SK-N-MC (cell line): ENCODE measurements at regions not wholly inside any gene's neighbourhood (a gene's known extent, or its start where the extent isn't known, plus 50 kb on each side); places are given as distances from the start of the nearest gene placed in this dataset.

Experiments
- EZH2 ChIP-seq: fragments of 200-600 bp; sonication (generic); IDR thresholded peaks from one replicate; pipeline ENCODE4 v1.6.1; 2017; ENCODE audit warnings: antibody characterized with exemption
- POLR2AphosphoS5 ChIP-seq: IDR thresholded peaks from 2 replicates; pipeline ENCODE4 v1.6.1; 2012; ENCODE audit warnings: mild to moderate bottlenecking, low read depth, low read length, borderline replicate concordance

DNA sequence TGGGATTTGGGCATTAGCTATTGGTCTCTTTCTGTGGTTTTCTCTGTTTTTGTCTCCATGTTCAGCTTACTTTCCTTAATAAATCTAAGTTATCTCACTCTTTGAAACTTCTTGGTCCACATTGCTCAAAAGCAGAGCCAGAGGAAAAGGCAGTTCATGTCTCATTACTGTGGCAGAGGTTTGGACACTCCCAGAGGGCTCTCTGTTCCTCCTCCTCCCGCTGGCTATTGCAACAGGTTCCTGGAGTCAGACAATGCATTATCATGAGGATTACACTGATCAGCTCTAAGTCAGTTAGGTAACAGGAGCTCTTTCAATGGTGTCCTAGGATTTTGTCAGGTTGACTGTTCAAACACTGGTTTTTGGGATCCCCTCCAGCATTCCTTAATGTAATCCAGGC, 298.8 kb downstream of the NDFIP2 start:
- no peak for TF ChIP-seq EZH2
- no peak for TF ChIP-seq POLR2AphosphoS5
